Tibial nerve (tissue), 3 donors: ENCODE measurements at regions not wholly inside any gene's neighbourhood (a gene's known extent, or its start where the extent isn't known, plus 50 kb on each side); places are given as distances from the start of the nearest gene placed in this dataset.

Source experiments
- POLR2A ChIP-seq, 2 donors: fragments of 450-650 bp; IDR thresholded peaks; one replicate each; pipeline ENCODE4 v1.6.1; 2017; ENCODE audit warnings: antibody characterized with exemption in 2 of 2, mild to moderate bottlenecking in 2 of 2, moderate library complexity in 2 of 2
- TF ChIP-seq, protein P1 (sequence below), 5 experiments: fragments of 200-600 bp in 3 of 5; fragments of 450-650 bp in 2 of 5; sonication (generic) in 3 of 5; IDR thresholded peaks; one replicate each; pipeline ENCODE4 v1.5.1; 2016 to 2019; ENCODE audit warnings: antibody characterized with exemption in 5 of 5, mild to moderate bottlenecking in 3 of 5, moderate library complexity in 2 of 5

DNA sequence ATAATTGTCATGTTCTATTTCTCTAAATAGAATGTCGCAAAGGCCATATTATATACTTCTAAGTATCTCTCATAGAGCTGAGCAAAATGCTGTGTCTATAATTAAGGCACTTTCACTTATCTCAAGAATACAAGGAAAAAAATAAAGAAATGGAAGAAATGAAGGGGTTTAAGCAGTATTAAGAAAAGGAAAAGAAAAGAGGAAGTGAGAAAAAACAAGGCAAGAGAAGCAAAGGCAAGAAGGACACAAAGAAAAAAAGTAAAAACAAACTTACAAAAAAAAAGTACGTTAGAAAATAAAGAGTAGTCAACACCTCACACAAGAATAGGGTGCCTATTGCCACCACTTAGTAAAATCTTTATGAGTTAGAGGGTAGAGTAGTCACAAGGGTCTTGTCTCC, 506.2 kb downstream of the GABRG2 start:
- TF ChIP-seq, protein P1, sequence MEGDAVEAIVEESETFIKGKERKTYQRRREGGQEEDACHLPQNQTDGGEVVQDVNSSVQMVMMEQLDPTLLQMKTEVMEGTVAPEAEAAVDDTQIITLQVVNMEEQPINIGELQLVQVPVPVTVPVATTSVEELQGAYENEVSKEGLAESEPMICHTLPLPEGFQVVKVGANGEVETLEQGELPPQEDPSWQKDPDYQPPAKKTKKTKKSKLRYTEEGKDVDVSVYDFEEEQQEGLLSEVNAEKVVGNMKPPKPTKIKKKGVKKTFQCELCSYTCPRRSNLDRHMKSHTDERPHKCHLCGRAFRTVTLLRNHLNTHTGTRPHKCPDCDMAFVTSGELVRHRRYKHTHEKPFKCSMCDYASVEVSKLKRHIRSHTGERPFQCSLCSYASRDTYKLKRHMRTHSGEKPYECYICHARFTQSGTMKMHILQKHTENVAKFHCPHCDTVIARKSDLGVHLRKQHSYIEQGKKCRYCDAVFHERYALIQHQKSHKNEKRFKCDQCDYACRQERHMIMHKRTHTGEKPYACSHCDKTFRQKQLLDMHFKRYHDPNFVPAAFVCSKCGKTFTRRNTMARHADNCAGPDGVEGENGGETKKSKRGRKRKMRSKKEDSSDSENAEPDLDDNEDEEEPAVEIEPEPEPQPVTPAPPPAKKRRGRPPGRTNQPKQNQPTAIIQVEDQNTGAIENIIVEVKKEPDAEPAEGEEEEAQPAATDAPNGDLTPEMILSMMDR (IDR thresholded peaks at IDR 0.05): no peak
- TF ChIP-seq POLR2A (IDR thresholded peaks at IDR 0.05): no peak
